Stimulated activated CD4-positive, alpha-beta T cell treated with anti-CD3 and anti-CD28 coated beads, Interleukin-1b, Interleukin-23, amount 100 ng/mL, for 1 hour (primary cell): ENCODE measurements at regions not wholly inside any gene's neighbourhood (a gene's known extent, or its start where the extent isn't known, plus 50 kb on each side); places are given as distances from the start of the nearest gene placed in this dataset.

Experiments
- DNase-seq, 2 donors: peaks; one replicate each; pipeline ENCODE4 v3.0.0-alpha.2; 2020; ENCODE audit warnings: low read depth in 2 of 2

GRCh38 chr11:86193297-86194095, 51.1 kb upstream of the EED start:
- DNase-seq = peak; percentile 14 to 17

GRCh38 chr11:86192519-86193257, 51.9 kb upstream of the EED start:
- no peak for DNase-seq

- DNase-seq = no peak
Observed at GRCh38 chr11:86191874-86192273, 52.7 kb upstream of the EED start.

GRCh38 chr11:86187027-86187426, 57.5 kb upstream of the EED start:
- DNase-seq = no peak

- no peak for DNase-seq
Observed at GRCh38 chr11:86186386-86186785, 58.2 kb upstream of the EED start.

- DNase-seq = no peak
Observed at GRCh38 chr11:86185381-86185750, 59.2 kb upstream of the EED start.

- no peak for DNase-seq
Observed at GRCh38 chr11:86184728-86185380, 59.7 kb upstream of the EED start.

GRCh38 chr11:86183694-86184093, 60.9 kb upstream of the EED start:
- peak in 1 of 2 donors; percentile 16 for DNase-seq

- DNase-seq = peak; percentile 15 to 18
Observed at GRCh38 chr11:86182976-86183584, 61.5 kb upstream of the EED start.

- no peak for DNase-seq
Observed at GRCh38 chr11:86181379-86181778, 63.2 kb upstream of the EED start.

- no peak for DNase-seq
Observed at GRCh38 chr11:86180851-86181250, 63.7 kb upstream of the EED start.

- no peak for DNase-seq
Observed at GRCh38 chr11:86180423-86180822, 64.1 kb upstream of the EED start.

- DNase-seq = no peak
Observed at GRCh38 chr11:86179646-86180064, 64.9 kb upstream of the EED start.

- no peak for DNase-seq
Observed at GRCh38 chr11:86177302-86177701, 67.3 kb upstream of the EED start.

- DNase-seq = no peak
Observed at GRCh38 chr11:86176165-86176884, 68.2 kb upstream of the EED start.

- no peak for DNase-seq
Observed at GRCh38 chr11:86175626-86176025, 68.9 kb upstream of the EED start.

- no peak for DNase-seq
Observed at GRCh38 chr11:86175191-86175590, 69.4 kb upstream of the EED start.

GRCh38 chr11:86174101-86175046, 70.2 kb upstream of the EED start:
- DNase-seq = no peak

GRCh38 chr11:86172894-86173293, 71.7 kb upstream of the EED start:
- no peak for DNase-seq

- no peak for DNase-seq
Observed at GRCh38 chr11:86171627-86172026, 72.9 kb upstream of the EED start.
